IMR-90 (cell line): ENCODE measurements at regions not wholly inside any gene's neighbourhood (a gene's known extent, or its start where the extent isn't known, plus 50 kb on each side); places are given as distances from the start of the nearest gene placed in this dataset.
A peak's percentile ranks its signal among the peaks of the same experiment; 100 is the strongest.

Source experiments
- ATAC-seq: fragments of 200-7000 bp; cut with Tn5 transposase; 2 replicates; pipeline ENCODE4 v1.9.1; 2020; ENCODE audit warnings: low read depth, mild to moderate bottlenecking, moderate library complexity
- BruUV-seq: library from RNA; stranded (reverse); fragments of 400-500 nt; replicated peaks from 2 replicates; lab custom pipeline; 2021; lab: Mats Ljungman, UMichigan
- CTCF ChIA-PET: fragments of 300-600 bp; formaldehyde crosslinking; extraction: SDS; loops from one replicate; lab custom pipeline; 2021; ENCODE audit warnings: antibody characterized with exemption; lab: Yijun Ruan, JAX
- POLR2A ChIA-PET: fragments of 300-600 bp; sonication (Branson Sonifier 250); formaldehyde crosslinking; loops from one replicate; lab custom pipeline; 2022; ENCODE audit warnings: antibody characterized with exemption; ENCODE audit not compliant: unreplicated experiment; lab: Charles Lee
- DNase-seq: peaks from one replicate; pipeline ENCODE4 v3.0.0; 2013
- H2AFZ ChIP-seq: replicated peaks from 2 replicates; pipeline ENCODE3; 2013; ENCODE audit warnings: low read length, mild to moderate bottlenecking; ENCODE audit not compliant: poor library complexity
- H2AK5ac ChIP-seq: 2 replicates; pipeline ENCODE4 v1.6.1; 2013; ENCODE audit warnings: low read depth, low read length, inconsistent platforms
- H2AK9ac ChIP-seq: replicated peaks from 2 replicates; pipeline ENCODE3; 2013; ENCODE audit warnings: mild to moderate bottlenecking, low read depth, low read length, moderate library complexity; ENCODE audit not compliant: poor library complexity
- H2BK120ac ChIP-seq: 2 replicates; pipeline ENCODE4 v1.6.1; 2013; ENCODE audit warnings: low read depth, low read length, inconsistent platforms
- H2BK15ac ChIP-seq: 3 replicates; pipeline ENCODE4 v1.6.1; 2013; ENCODE audit warnings: low read depth, low read length, inconsistent platforms
- H2BK20ac ChIP-seq: 2 replicates; pipeline ENCODE4 v1.6.1; 2013; ENCODE audit warnings: low read depth, mild to moderate bottlenecking, inconsistent platforms, low read length, moderate library complexity
- H2BK5ac ChIP-seq: 2 replicates; pipeline ENCODE4 v1.6.1; 2013; ENCODE audit warnings: mild to moderate bottlenecking, low read depth, low read length, inconsistent platforms; ENCODE audit not compliant: poor library complexity, severe bottlenecking
- H3K14ac ChIP-seq: replicated peaks from 2 replicates; pipeline ENCODE4 v1.6.1; 2013; ENCODE audit warnings: low read depth, low read length, inconsistent platforms
- H3K18ac ChIP-seq: 2 replicates; pipeline ENCODE4 v1.6.1; 2013; ENCODE audit warnings: low read depth, low read length, control low read depth
- H3K23ac ChIP-seq: 2 replicates; pipeline ENCODE4 v1.6.1; 2013; ENCODE audit warnings: low read depth, low read length, inconsistent platforms
- H3K27ac ChIP-seq: 2 replicates; pipeline ENCODE4 v1.5.1; 2013; ENCODE audit warnings: mild to moderate bottlenecking, control low read depth, low read length; ENCODE audit not compliant: insufficient read depth
- H3K27me3 ChIP-seq: 2 replicates; pipeline ENCODE4 v1.6.1; 2013; ENCODE audit warnings: low read length; ENCODE audit not compliant: control insufficient read depth, insufficient read depth
- H3K36me3 ChIP-seq: 2 replicates; pipeline ENCODE4 v1.6.1; 2013; ENCODE audit warnings: low read length, mixed read lengths; ENCODE audit not compliant: control insufficient read depth, insufficient read depth
- H3K4ac ChIP-seq: 2 replicates; pipeline ENCODE4 v1.6.1; 2013; ENCODE audit warnings: low read depth, low read length, inconsistent platforms
- H3K4me1 ChIP-seq: 2 replicates; pipeline ENCODE4 v1.6.1; 2013; ENCODE audit warnings: low read length, mixed read lengths; ENCODE audit not compliant: control insufficient read depth, insufficient read depth
- H3K4me2 ChIP-seq: 2 replicates; pipeline ENCODE4 v1.6.1; 2013; ENCODE audit warnings: low read depth, mild to moderate bottlenecking, control low read depth, low read length, moderate library complexity
- H3K4me3 ChIP-seq: 2 replicates; pipeline ENCODE4 v1.5.1; 2013; ENCODE audit warnings: low read depth, mild to moderate bottlenecking, control low read depth, low read length, moderate library complexity; ENCODE audit not compliant: insufficient read depth
- H3K56ac ChIP-seq: 2 replicates; pipeline ENCODE4 v1.6.1; 2013; ENCODE audit warnings: low read length, inconsistent platforms; ENCODE audit not compliant: insufficient read depth; ENCODE audit errors: extremely low read depth
- H3K79me1 ChIP-seq, 2 experiments: 2 replicates each; pipeline ENCODE4 v1.6.1; 2013; ENCODE audit warnings: low read length in 2 of 2, inconsistent platforms in 1 of 2, low read depth in 1 of 2
- H3K9ac ChIP-seq: 2 replicates; pipeline ENCODE4 v1.6.1; 2013; ENCODE audit warnings: low read depth, low read length, control low read depth
- H3K9me1 ChIP-seq: 2 replicates; pipeline ENCODE4 v1.6.1; 2013; ENCODE audit warnings: low read length, inconsistent platforms; ENCODE audit not compliant: insufficient read depth
- H3K9me3 ChIP-seq: 2 replicates; pipeline ENCODE4 v1.6.1; 2013; ENCODE audit warnings: low read length; ENCODE audit not compliant: control insufficient read depth, insufficient read depth
- H4K20me1 ChIP-seq: 2 replicates; pipeline ENCODE4 v1.6.1; 2013; ENCODE audit warnings: low read length, inconsistent platforms; ENCODE audit not compliant: insufficient read depth
- H4K5ac ChIP-seq: 2 replicates; pipeline ENCODE4 v1.6.1; 2013; ENCODE audit warnings: mild to moderate bottlenecking, low read depth, low read length, control low read depth
- H4K8ac ChIP-seq, 2 experiments: 2 replicates each; pipeline ENCODE4 v1.6.1; 2013; ENCODE audit warnings: low read depth in 2 of 2, low read length in 2 of 2, control low read depth in 1 of 2, inconsistent platforms in 1 of 2
- H4K91ac ChIP-seq: 2 replicates; pipeline ENCODE4 v1.6.1; 2013; ENCODE audit warnings: low read depth, low read length, inconsistent platforms; ENCODE audit not compliant: insufficient read depth
- FOS ChIP-seq: fragments of 150-350 bp; IDR thresholded peaks from 2 replicates; pipeline ENCODE4 v1.6.1; 2016; ENCODE audit warnings: low read depth, low read length
- POLR2A ChIP-seq: IDR thresholded peaks from 2 replicates; pipeline ENCODE4 v1.6.1; 2012; ENCODE audit warnings: mild to moderate bottlenecking, low read depth, low read length
- RCOR1 ChIP-seq: IDR thresholded peaks from 2 replicates; pipeline ENCODE4 v1.6.1; 2012; ENCODE audit warnings: mild to moderate bottlenecking, low read length, improper control_type of control experiment; ENCODE audit not compliant: insufficient replicate concordance
- RFX5 ChIP-seq: IDR thresholded peaks from 2 replicates; pipeline ENCODE4 v1.8.0; 2012; ENCODE audit warnings: low read depth, mild to moderate bottlenecking, low read length, moderate library complexity
- SMC3 ChIP-seq: fragments of 150-350 bp; IDR thresholded peaks from 2 replicates; pipeline ENCODE4 v1.6.1; 2016; ENCODE audit warnings: low read depth, mild to moderate bottlenecking, antibody characterized with exemption, low read length, moderate library complexity
- WGBS, 2 experiments: methylation state at CpG; one replicate each; pipeline versions ENCODE4 v1.1.5 to v1.1.7; 2013; ENCODE audit warnings: missing lambda C conversion rate in 2 of 2; ENCODE audit not compliant: insufficient read length in 1 of 2; ENCODE audit errors: extremely low coverage in 2 of 2; 5-methylcytosine and 5-hydroxymethylcytosine counted together
- dilution Hi-C: fragments of 300-500 bp; cut with HindIII; formaldehyde crosslinking; loops from one replicate; pipeline ENCODE4 v1.14.3; 2018; ENCODE audit warnings: low sequenced_read_pairs; ENCODE audit not compliant: unreplicated experiment
- in situ Hi-C: fragments of 300-500 bp; cut with MboI; formaldehyde crosslinking; loops from 3 replicates; pipeline ENCODE4 v1.14.3; 2019; ENCODE audit warnings: low sequenced_read_pairs, inconsistent platforms, mixed read lengths
- intact Hi-C: fragments of 100-400 bp; cut with micrococcal nuclease; formaldehyde crosslinking; loops from 2 replicates; pipeline ENCODE4 v1.10.0; 2022

DNA sequence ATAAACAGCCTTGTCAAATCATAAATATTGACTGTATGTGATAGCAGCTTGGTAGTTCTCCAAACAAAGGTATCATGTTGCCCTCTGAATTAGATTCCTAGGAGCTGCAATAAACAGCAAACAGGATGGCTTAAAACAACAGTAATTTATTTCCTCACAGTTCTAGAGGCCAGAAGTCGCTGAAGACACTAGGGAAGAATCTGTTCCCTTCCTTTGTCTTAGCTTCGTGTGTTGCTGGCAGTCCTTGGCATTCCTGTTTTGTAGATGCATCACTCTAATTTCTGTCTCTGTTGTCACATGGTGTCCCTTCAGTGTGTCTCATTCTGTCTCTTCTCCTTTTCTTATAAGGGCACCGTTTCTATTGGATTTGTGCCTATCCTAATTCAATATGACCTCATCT is 679.3 kb downstream of the OTOL1 start:
- H2BK120ac ChIP-seq: no peak overlapping the region
- H3K27me3 ChIP-seq: no peaks in the 10 kb centered on the region
- H4K8ac ChIP-seq: no peak overlapping the region
- 0 out of 3 replicates have a peak overlapping the region, but pooled peaks have one; percentile 62 for H2BK15ac ChIP-seq
- H3K9ac ChIP-seq: no peak overlapping the region
- H3K79me1 ChIP-seq: no peaks in the 10 kb centered on the region
- dilution Hi-C loops: no loop called here
- peak overlapping the region; percentile 9; the same call in 1 of the 2 replicates for H3K4ac ChIP-seq
- no peak for TF ChIP-seq RFX5
- no peak for TF ChIP-seq SMC3
- TF ChIP-seq FOS: no peak
- no peak for TF ChIP-seq POLR2A
- TF ChIP-seq RCOR1: no peak
- H3K4me1 ChIP-seq: 0 out of 2 replicates have a peak, but pooled peaks cover 2% of the 10 kb centered on the region
- H2BK5ac ChIP-seq: no peak overlapping the region
- no peak overlapping the region for H2AK5ac ChIP-seq
- no peak overlapping the region for H3K23ac ChIP-seq
- no peak overlapping the region for H4K91ac ChIP-seq
- no TSS peak for BruUV-seq
- WGBS, 2 experiments: 20% methylated on average over 1 of the region's 3 CpGs; no CpG with 5 or more reads in 1 of the 2 experiments
- no peak overlapping the region for H3K27ac ChIP-seq
- H3K18ac ChIP-seq: no peak overlapping the region
- H2AK9ac ChIP-seq: no peak overlapping the region
- in situ Hi-C loops: no loop called here
- intact Hi-C loops: no loop called here
- DNase-seq (no peak), ATAC-seq (0 out of 2 replicates have a peak, but pooled peaks have one; percentile 14)
- H2AFZ ChIP-seq: peak overlapping the region; percentile 41
- H3K4me2 ChIP-seq: no peak overlapping the region
- H4K20me1 ChIP-seq: no peaks in the 10 kb centered on the region
- POLR2A ChIA-PET: no interaction called here
- no peaks in the 10 kb centered on the region for H3K9me3 ChIP-seq
- H3K4me3 ChIP-seq: no peak overlapping the region
- no peaks in the 10 kb centered on the region for H3K36me3 ChIP-seq
- H4K5ac ChIP-seq: no peak overlapping the region
- H2BK20ac ChIP-seq: no peak overlapping the region
- no peak overlapping the region; the same call in 1 of the 2 replicates for H3K14ac ChIP-seq
- CTCF ChIA-PET: no interaction called here
- H3K9me1 ChIP-seq: no peaks in the 10 kb centered on the region
- H3K56ac ChIP-seq: no peak overlapping the region
